IMR-90 (cell line): ENCODE measurements at regions not wholly inside any gene's neighbourhood (a gene's known extent, or its start where the extent isn't known, plus 50 kb on each side); places are given as distances from the start of the nearest gene placed in this dataset.

ENCODE experiments used
- ATAC-seq: fragments of 200-7000 bp; cut with Tn5 transposase; 2 replicates; pipeline ENCODE4 v1.9.1; 2020; ENCODE audit warnings: low read depth, mild to moderate bottlenecking, moderate library complexity
- BruUV-seq: library from RNA; stranded (reverse); fragments of 400-500 nt; replicated peaks from 2 replicates; lab custom pipeline; 2021; lab: Mats Ljungman, UMichigan
- CTCF ChIA-PET: fragments of 300-600 bp; formaldehyde crosslinking; extraction: SDS; loops from one replicate; lab custom pipeline; 2021; ENCODE audit warnings: antibody characterized with exemption; lab: Yijun Ruan, JAX
- POLR2A ChIA-PET: fragments of 300-600 bp; sonication (Branson Sonifier 250); formaldehyde crosslinking; loops from one replicate; lab custom pipeline; 2022; ENCODE audit warnings: antibody characterized with exemption; ENCODE audit not compliant: unreplicated experiment; lab: Charles Lee
- DNase-seq: peaks from one replicate; pipeline ENCODE4 v3.0.0; 2013
- H2AFZ ChIP-seq: replicated peaks from 2 replicates; pipeline ENCODE3; 2013; ENCODE audit warnings: low read length, mild to moderate bottlenecking; ENCODE audit not compliant: poor library complexity
- H2AK5ac ChIP-seq: 2 replicates; pipeline ENCODE4 v1.6.1; 2013; ENCODE audit warnings: low read depth, low read length, inconsistent platforms
- H2AK9ac ChIP-seq: replicated peaks from 2 replicates; pipeline ENCODE3; 2013; ENCODE audit warnings: mild to moderate bottlenecking, low read depth, low read length, moderate library complexity; ENCODE audit not compliant: poor library complexity
- H2BK120ac ChIP-seq: 2 replicates; pipeline ENCODE4 v1.6.1; 2013; ENCODE audit warnings: low read depth, low read length, inconsistent platforms
- H2BK15ac ChIP-seq: 3 replicates; pipeline ENCODE4 v1.6.1; 2013; ENCODE audit warnings: low read depth, low read length, inconsistent platforms
- H2BK20ac ChIP-seq: 2 replicates; pipeline ENCODE4 v1.6.1; 2013; ENCODE audit warnings: low read depth, mild to moderate bottlenecking, inconsistent platforms, low read length, moderate library complexity
- H2BK5ac ChIP-seq: 2 replicates; pipeline ENCODE4 v1.6.1; 2013; ENCODE audit warnings: mild to moderate bottlenecking, low read depth, low read length, inconsistent platforms; ENCODE audit not compliant: poor library complexity, severe bottlenecking
- H3K14ac ChIP-seq: replicated peaks from 2 replicates; pipeline ENCODE4 v1.6.1; 2013; ENCODE audit warnings: low read depth, low read length, inconsistent platforms
- H3K18ac ChIP-seq: 2 replicates; pipeline ENCODE4 v1.6.1; 2013; ENCODE audit warnings: low read depth, low read length, control low read depth
- H3K23ac ChIP-seq: 2 replicates; pipeline ENCODE4 v1.6.1; 2013; ENCODE audit warnings: low read depth, low read length, inconsistent platforms
- H3K27ac ChIP-seq: 2 replicates; pipeline ENCODE4 v1.5.1; 2013; ENCODE audit warnings: mild to moderate bottlenecking, control low read depth, low read length; ENCODE audit not compliant: insufficient read depth
- H3K27me3 ChIP-seq: 2 replicates; pipeline ENCODE4 v1.6.1; 2013; ENCODE audit warnings: low read length; ENCODE audit not compliant: control insufficient read depth, insufficient read depth
- H3K36me3 ChIP-seq: 2 replicates; pipeline ENCODE4 v1.6.1; 2013; ENCODE audit warnings: low read length, mixed read lengths; ENCODE audit not compliant: control insufficient read depth, insufficient read depth
- H3K4ac ChIP-seq: 2 replicates; pipeline ENCODE4 v1.6.1; 2013; ENCODE audit warnings: low read depth, low read length, inconsistent platforms
- H3K4me1 ChIP-seq: 2 replicates; pipeline ENCODE4 v1.6.1; 2013; ENCODE audit warnings: low read length, mixed read lengths; ENCODE audit not compliant: control insufficient read depth, insufficient read depth
- H3K4me2 ChIP-seq: 2 replicates; pipeline ENCODE4 v1.6.1; 2013; ENCODE audit warnings: low read depth, mild to moderate bottlenecking, control low read depth, low read length, moderate library complexity
- H3K4me3 ChIP-seq: 2 replicates; pipeline ENCODE4 v1.5.1; 2013; ENCODE audit warnings: low read depth, mild to moderate bottlenecking, control low read depth, low read length, moderate library complexity; ENCODE audit not compliant: insufficient read depth
- H3K56ac ChIP-seq: 2 replicates; pipeline ENCODE4 v1.6.1; 2013; ENCODE audit warnings: low read length, inconsistent platforms; ENCODE audit not compliant: insufficient read depth; ENCODE audit errors: extremely low read depth
- H3K79me1 ChIP-seq, 2 experiments: 2 replicates each; pipeline ENCODE4 v1.6.1; 2013; ENCODE audit warnings: low read length in 2 of 2, inconsistent platforms in 1 of 2, low read depth in 1 of 2
- H3K9ac ChIP-seq: 2 replicates; pipeline ENCODE4 v1.6.1; 2013; ENCODE audit warnings: low read depth, low read length, control low read depth
- H3K9me1 ChIP-seq: 2 replicates; pipeline ENCODE4 v1.6.1; 2013; ENCODE audit warnings: low read length, inconsistent platforms; ENCODE audit not compliant: insufficient read depth
- H3K9me3 ChIP-seq: 2 replicates; pipeline ENCODE4 v1.6.1; 2013; ENCODE audit warnings: low read length; ENCODE audit not compliant: control insufficient read depth, insufficient read depth
- H4K20me1 ChIP-seq: 2 replicates; pipeline ENCODE4 v1.6.1; 2013; ENCODE audit warnings: low read length, inconsistent platforms; ENCODE audit not compliant: insufficient read depth
- H4K5ac ChIP-seq: 2 replicates; pipeline ENCODE4 v1.6.1; 2013; ENCODE audit warnings: mild to moderate bottlenecking, low read depth, low read length, control low read depth
- H4K8ac ChIP-seq, 2 experiments: 2 replicates each; pipeline ENCODE4 v1.6.1; 2013; ENCODE audit warnings: low read depth in 2 of 2, low read length in 2 of 2, control low read depth in 1 of 2, inconsistent platforms in 1 of 2
- H4K91ac ChIP-seq: 2 replicates; pipeline ENCODE4 v1.6.1; 2013; ENCODE audit warnings: low read depth, low read length, inconsistent platforms; ENCODE audit not compliant: insufficient read depth
- BHLHE40 ChIP-seq: fragments of 150-350 bp; IDR thresholded peaks from 2 replicates; pipeline ENCODE4 v1.6.1; 2016; ENCODE audit warnings: mild to moderate bottlenecking, low read depth, low read length
- CEBPB ChIP-seq: IDR thresholded peaks from 2 replicates; pipeline ENCODE4 v1.6.1; 2012; ENCODE audit warnings: low read depth, low read length, improper control_type of control experiment
- FOS ChIP-seq: fragments of 150-350 bp; IDR thresholded peaks from 2 replicates; pipeline ENCODE4 v1.6.1; 2016; ENCODE audit warnings: low read depth, low read length
- MAZ ChIP-seq: IDR thresholded peaks from 2 replicates; pipeline ENCODE4 v1.6.1; 2012; ENCODE audit warnings: low read depth, mild to moderate bottlenecking, low read length, improper control_type of control experiment, moderate library complexity, borderline replicate concordance
- MXI1 ChIP-seq: IDR thresholded peaks from 2 replicates; pipeline ENCODE4 v1.6.1; 2012; ENCODE audit warnings: low read depth, mild to moderate bottlenecking, low read length, moderate library complexity, borderline replicate concordance
- POLR2A ChIP-seq: IDR thresholded peaks from 2 replicates; pipeline ENCODE4 v1.6.1; 2012; ENCODE audit warnings: mild to moderate bottlenecking, low read depth, low read length
- RAD21 ChIP-seq: IDR thresholded peaks from 2 replicates; pipeline ENCODE4 v1.6.1; 2012; ENCODE audit warnings: low read length, improper control_type of control experiment
- RCOR1 ChIP-seq: IDR thresholded peaks from 2 replicates; pipeline ENCODE4 v1.6.1; 2012; ENCODE audit warnings: mild to moderate bottlenecking, low read length, improper control_type of control experiment; ENCODE audit not compliant: insufficient replicate concordance
- RFX5 ChIP-seq: IDR thresholded peaks from 2 replicates; pipeline ENCODE4 v1.8.0; 2012; ENCODE audit warnings: low read depth, mild to moderate bottlenecking, low read length, moderate library complexity
- WGBS, 2 experiments: methylation state at CpG; one replicate each; pipeline versions ENCODE4 v1.1.5 to v1.1.7; 2013; ENCODE audit warnings: missing lambda C conversion rate in 2 of 2; ENCODE audit not compliant: insufficient read length in 1 of 2; ENCODE audit errors: extremely low coverage in 2 of 2; 5-methylcytosine and 5-hydroxymethylcytosine counted together
- dilution Hi-C: fragments of 300-500 bp; cut with HindIII; formaldehyde crosslinking; loops from one replicate; pipeline ENCODE4 v1.14.3; 2018; ENCODE audit warnings: low sequenced_read_pairs; ENCODE audit not compliant: unreplicated experiment
- in situ Hi-C: fragments of 300-500 bp; cut with MboI; formaldehyde crosslinking; loops from 3 replicates; pipeline ENCODE4 v1.14.3; 2019; ENCODE audit warnings: low sequenced_read_pairs, inconsistent platforms, mixed read lengths
- intact Hi-C: fragments of 100-400 bp; cut with micrococcal nuclease; formaldehyde crosslinking; loops from 2 replicates; pipeline ENCODE4 v1.10.0; 2022
- TF ChIP-seq, protein P1 (sequence below): conservative IDR thresholded peaks from 2 replicates; pipeline ENCODE4 v1.5.1; 2012; ENCODE audit warnings: mild to moderate bottlenecking, low read depth, low read length, improper control_type of control experiment
- TF ChIP-seq, protein P2 (sequence below): fragments of 150-350 bp; IDR thresholded peaks from 2 replicates; pipeline ENCODE4 v1.6.1; 2016; ENCODE audit warnings: low read depth, mild to moderate bottlenecking, low read length, moderate library complexity, borderline replicate concordance

DNA sequence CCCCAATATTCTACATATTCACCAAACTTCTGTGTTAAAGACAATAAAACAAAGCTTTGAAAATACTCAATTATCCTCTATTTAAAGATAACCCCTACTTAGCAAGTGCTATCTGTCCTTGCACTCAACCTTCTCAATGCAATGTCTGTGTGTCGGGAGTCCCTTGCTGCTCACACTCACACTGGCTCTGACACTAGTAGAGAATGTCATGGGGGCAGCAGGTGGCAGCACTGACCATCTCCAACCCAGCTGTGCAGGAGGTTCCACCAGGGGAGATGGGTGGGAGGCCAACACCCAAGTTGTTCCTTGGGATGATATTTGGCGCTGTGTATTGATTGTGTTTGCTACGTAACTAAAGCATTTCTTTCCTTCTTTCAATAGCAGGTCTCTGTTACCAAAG is 59.4 kb upstream of the SIMC1 start:
- Histone ChIP-seq H3K79me1 (no peaks in the 10 kb centered on the region), H3K14ac (no peak overlapping the region), H3K9me1 (no peaks in the 10 kb centered on the region), H3K23ac (no peak overlapping the region), H3K4me1 (peaks cover 3% of the 10 kb centered on the region; the same call in 1 of the 2 replicates), H2BK15ac (no peak overlapping the region), H2BK120ac (no peak overlapping the region), H3K4ac (no peak overlapping the region), H3K27me3 (no peaks in the 10 kb centered on the region; the same call in 1 of the 2 replicates), H2BK5ac (no peak overlapping the region), H3K27ac (no peak overlapping the region), H2AK9ac (no peak overlapping the region), H4K5ac (no peak overlapping the region), H2AK5ac (no peak overlapping the region), H4K91ac (no peak overlapping the region), H3K18ac (no peak overlapping the region), H3K4me2 (no peak overlapping the region), H4K8ac (no peak overlapping the region), H3K36me3 (no peaks in the 10 kb centered on the region), H3K9me3 (no peaks in the 10 kb centered on the region; the same call in 1 of the 2 replicates), H2AFZ (no peak overlapping the region), H2BK20ac (no peak overlapping the region), H3K9ac (no peak overlapping the region), H4K20me1 (no peaks in the 10 kb centered on the region), H3K4me3 (no peak overlapping the region), H3K56ac (no peak overlapping the region)
- POLR2A ChIA-PET, result no interaction called here
- TF ChIP-seq, protein P1, sequence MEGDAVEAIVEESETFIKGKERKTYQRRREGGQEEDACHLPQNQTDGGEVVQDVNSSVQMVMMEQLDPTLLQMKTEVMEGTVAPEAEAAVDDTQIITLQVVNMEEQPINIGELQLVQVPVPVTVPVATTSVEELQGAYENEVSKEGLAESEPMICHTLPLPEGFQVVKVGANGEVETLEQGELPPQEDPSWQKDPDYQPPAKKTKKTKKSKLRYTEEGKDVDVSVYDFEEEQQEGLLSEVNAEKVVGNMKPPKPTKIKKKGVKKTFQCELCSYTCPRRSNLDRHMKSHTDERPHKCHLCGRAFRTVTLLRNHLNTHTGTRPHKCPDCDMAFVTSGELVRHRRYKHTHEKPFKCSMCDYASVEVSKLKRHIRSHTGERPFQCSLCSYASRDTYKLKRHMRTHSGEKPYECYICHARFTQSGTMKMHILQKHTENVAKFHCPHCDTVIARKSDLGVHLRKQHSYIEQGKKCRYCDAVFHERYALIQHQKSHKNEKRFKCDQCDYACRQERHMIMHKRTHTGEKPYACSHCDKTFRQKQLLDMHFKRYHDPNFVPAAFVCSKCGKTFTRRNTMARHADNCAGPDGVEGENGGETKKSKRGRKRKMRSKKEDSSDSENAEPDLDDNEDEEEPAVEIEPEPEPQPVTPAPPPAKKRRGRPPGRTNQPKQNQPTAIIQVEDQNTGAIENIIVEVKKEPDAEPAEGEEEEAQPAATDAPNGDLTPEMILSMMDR, result no peak
- TF ChIP-seq RCOR1 (no peak), POLR2A (no peak), RAD21 (no peak), MXI1 (no peak), CEBPB (no peak), RFX5 (no peak), FOS (no peak), MAZ (no peak), BHLHE40 (no peak)
- TF ChIP-seq, protein P2, sequence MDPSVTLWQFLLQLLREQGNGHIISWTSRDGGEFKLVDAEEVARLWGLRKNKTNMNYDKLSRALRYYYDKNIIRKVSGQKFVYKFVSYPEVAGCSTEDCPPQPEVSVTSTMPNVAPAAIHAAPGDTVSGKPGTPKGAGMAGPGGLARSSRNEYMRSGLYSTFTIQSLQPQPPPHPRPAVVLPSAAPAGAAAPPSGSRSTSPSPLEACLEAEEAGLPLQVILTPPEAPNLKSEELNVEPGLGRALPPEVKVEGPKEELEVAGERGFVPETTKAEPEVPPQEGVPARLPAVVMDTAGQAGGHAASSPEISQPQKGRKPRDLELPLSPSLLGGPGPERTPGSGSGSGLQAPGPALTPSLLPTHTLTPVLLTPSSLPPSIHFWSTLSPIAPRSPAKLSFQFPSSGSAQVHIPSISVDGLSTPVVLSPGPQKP, result no peak
- intact Hi-C loops, result no loop called here
- CTCF ChIA-PET, result no interaction called here
- no CpG with 5 or more reads among the region's 3 CpGs for WGBS, 2 experiments
- no peak for ATAC-seq
- no peak for DNase-seq
- no TSS peak for BruUV-seq
- dilution Hi-C loops, result no loop called here
- in situ Hi-C loops, result no loop called here
